HG02798 (cell line): ENCODE measurements at regions not wholly inside any gene's neighbourhood (a gene's known extent, or its start where the extent isn't known, plus 50 kb on each side); places are given as distances from the start of the nearest gene placed in this dataset.

ENCODE experiments used
- ATAC-seq: cut with Tn5 transposase; IDR thresholded peaks from one replicate; pipeline ENCODE4 v1.9.1; 2021; ENCODE audit warnings: mild to moderate bottlenecking; ENCODE audit not compliant: unreplicated experiment, poor library complexity

DNA sequence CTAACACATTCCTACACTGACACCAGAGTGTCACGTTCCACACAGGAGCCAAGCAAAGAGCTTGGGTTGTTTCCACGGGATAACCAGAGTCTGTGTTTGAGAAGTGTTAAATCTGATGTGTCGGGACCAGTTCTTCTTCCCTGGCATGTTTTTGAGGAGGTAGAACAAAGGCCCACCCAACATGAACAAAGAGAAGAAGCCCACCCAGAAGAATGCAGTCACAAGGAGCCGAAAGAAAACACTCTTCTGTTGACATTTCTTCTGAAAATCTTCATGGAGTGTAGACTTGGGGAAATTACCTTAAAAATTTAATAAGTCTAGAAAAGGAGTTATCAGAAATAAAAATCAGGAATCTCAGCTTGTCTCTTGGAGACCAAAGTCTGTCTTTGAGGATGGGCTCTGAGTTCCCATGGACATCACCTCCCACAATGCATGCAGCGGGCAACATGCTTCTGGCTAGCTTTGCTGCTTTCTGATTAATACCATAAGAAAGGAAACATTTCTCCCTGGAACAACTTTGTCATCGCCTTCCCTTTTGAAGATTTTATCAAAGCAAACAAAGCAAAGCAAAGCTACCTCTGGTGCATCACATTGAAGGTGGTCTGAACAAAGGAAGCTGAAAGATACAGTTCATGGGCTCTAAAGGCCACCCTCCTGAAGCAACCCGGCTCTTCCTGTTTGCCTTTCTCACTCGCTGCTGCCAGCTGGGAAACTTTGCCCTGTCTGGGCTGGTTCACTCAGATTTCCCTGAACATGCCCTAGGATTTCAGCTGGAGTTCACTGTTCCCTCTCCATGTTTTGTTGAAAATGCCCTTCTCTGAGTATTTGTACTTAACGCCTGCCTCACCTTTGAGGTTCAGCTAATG, 448.1 kb downstream of the KIF16B start:
- no peak for ATAC-seq

DNA sequence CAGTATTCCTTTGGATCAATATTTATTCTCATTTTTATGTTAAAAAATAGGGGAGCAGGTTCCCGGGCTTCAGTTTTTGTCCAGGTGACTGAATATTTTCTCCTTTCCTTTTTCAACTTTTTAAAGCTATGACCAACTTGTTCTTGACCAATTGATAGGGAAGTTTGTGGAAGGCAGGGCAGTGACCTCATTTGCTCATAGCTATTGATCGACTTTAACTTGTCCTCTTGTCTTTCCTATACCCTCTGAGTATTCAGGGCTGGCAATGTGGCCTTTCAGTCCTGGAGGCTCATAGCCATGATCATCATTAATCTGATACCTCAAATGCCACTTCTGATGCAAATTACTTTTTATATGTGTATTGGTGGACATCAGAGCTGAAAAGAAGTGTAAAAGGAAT, 448.8 kb downstream of the KIF16B start:
- ATAC-seq, result no peak

DNA sequence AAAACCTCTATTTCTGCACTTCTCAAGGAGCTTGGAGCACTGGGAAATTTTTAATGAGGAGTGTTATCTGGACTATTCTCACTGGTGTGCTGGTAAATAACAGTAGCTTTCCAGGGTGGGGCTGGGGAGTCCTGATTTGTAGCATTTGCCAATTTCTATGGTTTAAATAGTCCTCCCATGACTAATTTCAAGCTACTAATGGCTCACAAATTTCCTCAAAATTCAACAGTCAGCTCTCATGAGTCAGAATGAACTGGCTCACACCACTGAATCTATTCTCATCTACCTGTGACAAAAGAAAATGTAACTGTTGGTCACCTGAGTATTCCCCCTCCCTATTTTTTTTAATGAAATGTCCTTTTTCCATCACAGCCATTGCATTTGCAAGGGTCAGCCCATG, 449.6 kb downstream of the KIF16B start:
- no peak for ATAC-seq

DNA sequence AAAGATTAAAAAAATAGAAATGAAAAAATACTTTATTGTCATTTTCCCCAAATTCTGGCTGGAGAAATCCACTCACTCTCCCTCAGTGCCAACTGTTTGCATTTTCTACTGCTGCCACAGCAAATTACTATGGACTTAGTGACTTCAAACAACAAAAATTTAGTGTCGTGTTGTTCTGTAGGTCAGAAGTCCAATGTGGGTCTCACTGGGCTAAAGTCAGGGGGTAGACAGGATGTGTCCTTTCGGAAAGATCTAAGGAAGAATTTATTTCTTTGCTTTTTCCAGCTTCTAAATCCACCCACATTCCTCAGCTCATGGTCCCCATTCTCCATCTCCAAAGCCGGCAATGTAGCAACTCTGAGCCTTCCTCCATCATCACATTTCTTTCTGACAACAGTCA, 453.3 kb downstream of the KIF16B start:
- ATAC-seq, result no peak

DNA sequence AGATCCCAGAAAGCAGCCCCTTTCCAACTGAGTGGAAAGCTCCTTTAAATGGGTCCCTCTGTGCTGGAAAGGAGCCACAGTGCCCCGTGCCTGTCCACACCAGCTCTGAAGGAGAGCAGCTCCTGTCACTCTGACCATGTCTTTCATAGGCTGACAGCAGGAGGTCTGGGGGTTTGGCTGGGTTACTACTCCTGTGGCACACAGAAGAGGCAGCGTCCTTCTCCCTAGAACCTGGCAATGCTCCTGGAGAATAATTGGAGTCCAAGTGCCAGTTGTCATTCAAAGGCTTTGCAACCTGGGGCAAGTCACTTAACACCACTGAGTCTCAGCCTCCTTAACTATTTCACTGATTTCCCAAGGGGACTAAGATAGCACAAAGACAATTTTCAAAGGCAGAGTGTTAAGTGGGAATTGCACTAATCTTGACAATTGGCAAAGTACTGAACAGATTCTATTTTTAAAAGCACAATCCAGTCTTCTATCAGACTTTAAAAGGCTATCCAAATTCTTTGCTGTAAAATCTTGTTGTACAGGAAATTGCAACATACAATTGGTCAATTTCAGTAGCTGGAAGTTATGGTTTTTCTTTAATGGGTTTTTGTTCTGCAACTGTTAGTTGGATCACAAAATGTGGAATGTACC, 457.2 kb downstream of the KIF16B start:
- ATAC-seq, result no peak

DNA sequence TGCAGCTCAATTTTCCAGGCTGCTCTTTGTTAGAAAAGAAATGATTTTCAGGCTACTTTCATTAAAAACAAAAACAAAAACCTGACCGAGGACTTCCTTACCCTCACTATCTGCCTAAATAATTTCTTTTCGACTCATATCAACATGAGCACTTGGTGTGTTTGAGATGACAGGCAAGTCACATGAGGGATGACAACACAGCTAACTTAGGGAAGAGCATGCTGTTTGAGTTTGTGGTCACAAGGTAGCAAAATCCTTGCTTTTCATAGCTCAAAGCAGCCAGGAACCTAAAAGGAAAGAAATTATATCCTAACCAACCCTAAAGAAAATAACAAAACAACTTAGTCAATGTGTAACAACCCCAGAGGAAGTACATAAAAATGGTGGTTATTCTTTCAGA, 459.5 kb downstream of the KIF16B start:
- ATAC-seq, result no peak

DNA sequence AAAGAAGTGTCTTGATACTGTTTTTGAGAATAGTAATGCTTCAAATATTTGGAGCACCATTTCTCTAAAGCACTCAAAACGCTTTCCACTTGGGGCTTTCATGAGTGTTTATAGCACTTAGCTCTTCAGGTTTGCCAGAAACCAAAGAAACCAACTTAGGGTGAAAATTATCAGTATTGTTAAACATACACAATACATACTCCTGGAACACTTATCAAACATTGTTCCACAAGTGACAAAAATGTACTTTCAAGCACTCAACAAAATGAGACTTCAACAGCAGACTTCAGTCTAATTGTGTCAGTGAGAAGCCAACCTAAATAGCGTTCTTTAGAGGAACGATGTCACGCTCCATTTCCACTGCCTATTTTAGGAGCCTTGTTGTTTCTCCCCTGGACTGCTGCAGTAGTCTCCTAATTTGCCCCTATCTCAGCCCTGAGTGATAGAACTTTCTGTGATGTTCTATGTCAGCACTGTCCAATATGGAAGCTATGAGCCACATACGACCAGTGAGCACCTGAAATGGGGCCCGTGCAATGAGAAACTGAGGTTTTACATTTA, 461.3 kb downstream of the KIF16B start:
- no peak for ATAC-seq

DNA sequence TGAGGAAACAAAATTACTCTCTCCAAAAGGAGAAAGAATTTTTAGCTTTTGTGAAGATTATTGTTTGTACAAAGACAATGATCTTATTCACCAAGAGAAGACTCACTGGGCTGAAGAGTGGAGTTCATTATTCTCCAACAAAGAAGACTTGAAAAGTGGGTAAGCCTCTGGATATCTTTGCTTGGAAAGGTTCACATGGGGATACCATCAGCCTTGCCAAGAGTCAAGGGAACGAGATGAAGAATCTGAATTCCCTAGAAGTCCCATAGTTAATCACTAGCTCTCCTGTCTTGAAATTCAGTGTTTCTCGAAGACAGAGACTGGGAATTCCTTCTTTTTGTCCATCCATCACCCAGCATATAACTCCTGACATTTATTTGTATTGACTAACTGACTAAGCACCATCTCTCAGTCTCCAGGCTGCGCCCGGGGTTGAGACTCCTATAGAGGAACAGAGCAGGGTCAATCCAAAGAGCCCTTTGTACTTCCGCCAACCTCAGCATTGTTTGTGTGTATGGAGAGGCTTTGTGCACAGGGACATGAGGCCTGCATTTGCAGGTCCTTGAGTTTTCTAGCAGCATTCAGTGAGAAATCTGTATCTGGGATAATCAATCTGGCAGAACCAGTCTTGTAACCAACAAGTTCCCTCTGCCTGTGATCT, 461.9 kb downstream of the KIF16B start:
- no peak for ATAC-seq

DNA sequence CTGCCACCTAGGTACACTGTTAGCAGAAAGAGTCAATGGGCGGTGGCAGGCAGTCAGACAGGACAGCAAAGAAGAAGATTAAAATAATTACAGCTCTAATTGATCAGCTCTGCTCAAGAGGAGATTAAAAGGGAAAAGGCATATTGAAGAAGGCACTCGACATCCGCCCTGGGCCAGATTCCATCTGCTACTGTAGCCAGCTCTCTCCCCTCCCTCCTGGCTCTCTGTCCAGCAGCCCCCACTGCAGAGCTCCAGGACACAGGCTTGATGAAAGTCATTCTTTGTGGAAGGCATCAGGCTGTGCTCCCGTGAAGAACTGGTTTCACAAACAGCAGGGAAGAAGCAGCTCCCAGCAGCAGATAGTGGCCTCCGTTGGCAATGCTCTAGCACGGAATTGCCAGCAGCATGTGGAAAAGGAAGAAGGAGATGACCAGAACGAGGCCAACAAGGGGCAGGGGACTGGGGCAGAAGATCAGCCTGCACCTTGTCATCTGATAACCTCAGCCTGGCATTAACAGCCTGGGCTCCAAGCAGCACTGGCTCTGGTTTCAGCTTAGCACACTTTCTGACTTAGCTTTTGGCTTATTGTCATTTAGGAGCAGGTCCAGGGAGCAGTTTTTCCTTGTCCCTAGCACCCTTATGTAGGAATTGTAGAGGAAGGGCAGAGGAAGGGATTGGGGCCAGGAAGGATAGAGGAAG, 465.9 kb downstream of the KIF16B start:
- no peak for ATAC-seq

DNA sequence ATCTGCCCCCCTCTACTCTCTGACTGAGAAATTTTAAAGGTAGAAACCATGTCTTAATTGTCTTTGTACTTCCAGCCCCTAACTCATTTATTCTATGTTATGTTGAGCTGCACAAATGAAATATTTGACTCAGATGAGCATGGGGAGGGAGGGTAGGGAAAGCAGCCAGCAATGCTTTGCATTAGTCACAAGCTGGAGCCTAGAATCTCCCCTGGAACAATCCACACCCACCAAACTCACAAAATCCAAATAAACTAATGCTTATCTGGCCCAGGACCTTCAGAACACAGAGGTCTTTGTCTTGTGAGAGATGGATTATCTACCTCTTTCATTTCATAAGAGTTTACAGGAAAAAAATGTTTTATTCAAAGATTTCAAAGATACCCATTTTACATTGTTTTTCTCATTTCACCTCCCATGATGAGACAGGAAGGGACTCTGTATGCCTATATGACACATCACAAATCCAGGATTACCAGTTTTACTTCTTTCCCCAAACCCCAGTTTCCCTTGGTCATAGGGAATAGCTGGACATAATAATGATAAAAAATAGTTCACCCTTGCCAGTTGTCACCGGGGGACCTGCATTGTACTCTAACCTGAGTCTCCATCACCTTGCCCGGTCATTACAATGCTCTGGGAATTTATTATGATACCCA, 466.9 kb downstream of the KIF16B start:
- no peak for ATAC-seq

DNA sequence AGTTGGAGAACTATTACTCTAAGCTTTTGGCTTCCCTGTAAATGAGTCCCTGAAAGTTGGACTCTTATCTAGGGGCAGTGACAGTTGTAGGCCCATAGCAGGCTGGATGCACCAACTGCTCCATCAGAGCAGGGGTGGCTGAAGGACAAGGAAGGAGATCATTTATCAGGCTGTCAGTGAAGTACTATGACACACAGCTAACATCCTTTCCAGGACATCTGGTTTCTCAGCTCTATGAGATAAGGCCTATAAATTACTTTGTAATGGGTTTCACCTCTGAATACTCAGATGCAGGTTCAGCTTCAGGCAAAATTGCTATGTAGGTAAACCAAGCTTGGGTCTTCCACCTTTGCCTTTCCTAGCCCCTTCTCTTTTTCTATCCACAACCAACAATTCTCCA, 468.5 kb downstream of the KIF16B start:
- ATAC-seq, result no peak
